Coronary artery (tissue), 2 donors: ENCODE measurements at regions not wholly inside any gene's neighbourhood (a gene's known extent, or its start where the extent isn't known, plus 50 kb on each side); places are given as distances from the start of the nearest gene placed in this dataset.
"Not testable (repeated sequence)": the region's sequence is repeated elsewhere in the genome, so short reads cannot be mapped to it uniquely, and the experiment has no call there.

Source experiments
- DNase-seq: peaks from one replicate; pipeline ENCODE4 v3.0.0-alpha.2; 2017; ENCODE audit warnings: low spot score
- H3K27ac ChIP-seq, 2 donors: fragments of 200-600 bp; sonication (generic); one replicate each; pipeline ENCODE4 v1.5.1; 2016 to 2019
- H3K4me3 ChIP-seq: fragments of 200-600 bp; sonication (generic); 2 replicates; pipeline ENCODE4 v1.5.1; 2016; ENCODE audit warnings: mild to moderate bottlenecking, moderate library complexity
- CTCF ChIP-seq: fragments of 200-600 bp; sonication (generic); IDR thresholded peaks from one replicate; pipeline ENCODE4 v1.5.1; 2019; ENCODE audit warnings: antibody characterized with exemption

- no peak for TF ChIP-seq CTCF
- DNase-seq, result no peak
- Histone ChIP-seq H3K27ac (no peak overlapping the region), H3K4me3 (no peak overlapping the region)
Observed at GRCh38 chr6:170006071-170006899, 254.9 kb downstream of the ERMARD start.

GRCh38 chr6:170005665-170006064 lies 254.2 kb downstream of the ERMARD start:
- DNase-seq, result no peak
- no peak for TF ChIP-seq CTCF
- Histone ChIP-seq H3K27ac (no peak overlapping the region), H3K4me3 (no peak overlapping the region)

GRCh38 chr6:170004585-170005210 lies 253.3 kb downstream of the ERMARD start:
- Histone ChIP-seq H3K27ac (no peak overlapping the region), H3K4me3 (no peak overlapping the region)
- TF ChIP-seq CTCF, result no peak
- DNase-seq, result no peak

GRCh38 chr6:170003451-170004160 lies 252.2 kb downstream of the ERMARD start:
- Histone ChIP-seq H3K4me3 (no peak overlapping the region), H3K27ac (no peak overlapping the region)
- no peak for TF ChIP-seq CTCF
- no peak for DNase-seq

- no peak overlapping the region for H3K27ac ChIP-seq
- H3K4me3 ChIP-seq, result no peak overlapping the region
- DNase-seq, result no peak
- TF ChIP-seq CTCF, result no peak
Observed at GRCh38 chr6:170003027-170003426, 251.6 kb downstream of the ERMARD start.

- not testable (repeated sequence) for DNase-seq, H3K27ac ChIP-seq, H3K4me3 ChIP-seq
Observed at GRCh38 chr6:170001782-170002181, 250.4 kb downstream of the ERMARD start.

- no peak overlapping the region for H3K4me3 ChIP-seq
- no peak for TF ChIP-seq CTCF
- no peak overlapping the region for H3K27ac ChIP-seq
- DNase-seq, result no peak
Observed at GRCh38 chr6:170000071-170000843, 248.8 kb downstream of the ERMARD start.
